Upper lobe of right lung (tissue), 1 donor: ENCODE measurements at regions not wholly inside any gene's neighbourhood (a gene's known extent, or its start where the extent isn't known, plus 50 kb on each side); places are given as distances from the start of the nearest gene placed in this dataset.

Experiments
- ATAC-seq: fragments of 200-7000 bp; cut with Tn5 transposase; one replicate; pipeline ENCODE4 v1.9.1; 2020; ENCODE audit warnings: mild to moderate bottlenecking, moderate library complexity
- DNase-seq: peaks from one replicate; pipeline ENCODE4 v3.0.0-alpha.2; 2020
- H3K27ac ChIP-seq: fragments of 200-600 bp; one replicate; pipeline ENCODE4 v1.8.0; 2022
- H3K27me3 ChIP-seq: fragments of 200-600 bp; one replicate; pipeline ENCODE4 v1.8.0; 2022; ENCODE audit warnings: mild to moderate bottlenecking
- H3K36me3 ChIP-seq: fragments of 200-600 bp; one replicate; pipeline ENCODE4 v1.8.0; 2022
- H3K4me1 ChIP-seq: fragments of 200-600 bp; one replicate; pipeline ENCODE4 v1.8.0; 2022
- H3K4me3 ChIP-seq: fragments of 200-600 bp; one replicate; pipeline ENCODE4 v1.8.0; 2022; ENCODE audit warnings: mild to moderate bottlenecking
- H3K9me3 ChIP-seq: fragments of 200-600 bp; one replicate; pipeline ENCODE4 v1.8.0; 2022
- intact Hi-C: fragments of 100-400 bp; cut with DNase I; formaldehyde crosslinking; loops from one replicate; pipeline ENCODE4 v1.11.0; 2022
- TF ChIP-seq, protein P1 (sequence below): fragments of 200-600 bp; IDR thresholded peaks from one replicate; pipeline ENCODE4 v1.8.0; 2022; ENCODE audit warnings: antibody characterized with exemption
- donor health status: DM: no; HTN: yes; CAD: no; lungs with severe emphysema.

DNA sequence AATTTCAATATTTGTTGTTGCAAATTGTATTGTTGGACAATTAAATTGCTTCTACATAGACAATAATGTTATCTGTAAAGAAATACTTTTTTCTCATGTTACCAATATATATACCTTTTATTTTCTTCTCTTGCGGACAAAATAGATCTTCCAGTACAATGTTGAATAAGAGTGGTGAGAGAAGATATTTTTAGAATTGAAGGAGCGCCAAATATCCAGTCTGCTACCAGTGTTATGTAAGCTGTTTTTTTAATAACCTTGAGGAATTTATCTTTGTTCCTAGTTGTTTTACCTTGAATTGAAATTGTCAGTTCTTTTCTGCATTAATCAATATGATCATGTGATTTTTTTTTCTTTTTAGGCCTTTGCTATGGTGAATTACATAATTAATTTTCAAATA is 1702.5 kb upstream of the RAG2 start:
- no peak for ATAC-seq

DNA sequence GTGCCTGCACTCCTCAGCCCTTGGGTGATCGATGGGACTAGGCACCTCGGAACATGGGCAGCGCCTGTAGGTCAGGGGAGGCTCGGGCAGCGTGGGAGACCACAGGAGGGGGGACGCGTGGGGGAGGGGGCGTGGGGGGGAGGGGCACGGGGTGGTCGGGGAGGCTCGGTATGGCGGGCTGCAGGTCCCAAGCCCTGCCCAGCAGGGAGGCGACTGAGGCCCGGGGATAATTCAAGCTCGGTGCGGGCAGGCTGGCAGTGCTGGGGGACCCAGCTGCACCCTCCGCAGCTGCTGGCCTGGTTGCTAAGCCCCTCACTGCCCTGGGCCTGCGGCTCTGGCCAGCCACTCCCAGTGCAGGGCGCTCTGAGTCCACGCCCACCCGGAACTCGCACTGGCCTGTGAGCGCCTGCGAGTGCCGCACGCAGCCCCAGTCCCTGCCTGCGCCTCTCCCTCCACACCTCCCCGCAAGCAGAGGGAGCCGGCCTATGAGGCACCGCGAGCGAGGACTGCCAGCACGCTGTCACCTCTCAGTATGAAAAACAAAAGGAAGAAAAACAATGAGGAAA is 1698.3 kb upstream of the RAG2 start:
- Histone ChIP-seq H3K4me3 (no peak overlapping the region), H3K36me3 (no peaks in the 10 kb centered on the region), H3K4me1 (no peaks in the 10 kb centered on the region), H3K27ac (no peak overlapping the region), H3K27me3 (no peaks in the 10 kb centered on the region), H3K9me3 (no peaks in the 10 kb centered on the region)
- DNase-seq = no peak
- intact Hi-C loops = no loop called here
- no peak for ATAC-seq
- TF ChIP-seq, protein P1, sequence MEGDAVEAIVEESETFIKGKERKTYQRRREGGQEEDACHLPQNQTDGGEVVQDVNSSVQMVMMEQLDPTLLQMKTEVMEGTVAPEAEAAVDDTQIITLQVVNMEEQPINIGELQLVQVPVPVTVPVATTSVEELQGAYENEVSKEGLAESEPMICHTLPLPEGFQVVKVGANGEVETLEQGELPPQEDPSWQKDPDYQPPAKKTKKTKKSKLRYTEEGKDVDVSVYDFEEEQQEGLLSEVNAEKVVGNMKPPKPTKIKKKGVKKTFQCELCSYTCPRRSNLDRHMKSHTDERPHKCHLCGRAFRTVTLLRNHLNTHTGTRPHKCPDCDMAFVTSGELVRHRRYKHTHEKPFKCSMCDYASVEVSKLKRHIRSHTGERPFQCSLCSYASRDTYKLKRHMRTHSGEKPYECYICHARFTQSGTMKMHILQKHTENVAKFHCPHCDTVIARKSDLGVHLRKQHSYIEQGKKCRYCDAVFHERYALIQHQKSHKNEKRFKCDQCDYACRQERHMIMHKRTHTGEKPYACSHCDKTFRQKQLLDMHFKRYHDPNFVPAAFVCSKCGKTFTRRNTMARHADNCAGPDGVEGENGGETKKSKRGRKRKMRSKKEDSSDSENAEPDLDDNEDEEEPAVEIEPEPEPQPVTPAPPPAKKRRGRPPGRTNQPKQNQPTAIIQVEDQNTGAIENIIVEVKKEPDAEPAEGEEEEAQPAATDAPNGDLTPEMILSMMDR = no peak

More for the DNA sequence above, 1702.5 kb upstream of the RAG2 start:
- no peak for DNase-seq
- no peaks in the 10 kb centered on the region for H3K27me3 ChIP-seq
- H3K9me3 ChIP-seq = no peaks in the 10 kb centered on the region
- no peak overlapping the region for H3K4me3 ChIP-seq
- H3K36me3 ChIP-seq = no peaks in the 10 kb centered on the region
- no peak overlapping the region for H3K27ac ChIP-seq
- intact Hi-C loops = no loop called here
- H3K4me1 ChIP-seq = no peaks in the 10 kb centered on the region
- TF ChIP-seq, protein P1 = no peak

DNA sequence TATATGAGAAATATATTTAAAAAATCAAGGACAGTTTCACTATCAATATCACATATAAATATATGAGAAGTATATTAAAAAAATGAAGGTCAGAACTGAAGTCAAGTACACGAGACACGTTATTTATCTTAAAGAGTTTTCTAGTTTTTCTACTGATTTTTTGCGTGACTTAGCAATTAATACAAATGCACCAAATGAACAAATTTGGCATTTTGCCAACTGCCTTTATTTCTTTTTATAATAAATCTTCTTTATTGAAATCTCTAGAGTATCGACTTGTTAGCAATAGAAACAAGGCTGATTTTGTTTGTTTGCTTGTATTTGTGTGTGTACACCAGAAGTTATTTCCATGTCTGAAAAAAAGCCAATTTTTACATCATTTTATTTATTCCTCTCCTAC is 1684.7 kb upstream of the RAG2 start:
- intact Hi-C loops = no loop called here
- DNase-seq (no peak), ATAC-seq (no peak)
- TF ChIP-seq, protein P1 = no peak
- H3K4me1 ChIP-seq = no peaks in the 10 kb centered on the region
- H3K27ac ChIP-seq = no peak overlapping the region
- H3K9me3 ChIP-seq = no peaks in the 10 kb centered on the region
- no peaks in the 10 kb centered on the region for H3K36me3 ChIP-seq
- no peaks in the 10 kb centered on the region for H3K27me3 ChIP-seq
- H3K4me3 ChIP-seq = no peak overlapping the region

DNA sequence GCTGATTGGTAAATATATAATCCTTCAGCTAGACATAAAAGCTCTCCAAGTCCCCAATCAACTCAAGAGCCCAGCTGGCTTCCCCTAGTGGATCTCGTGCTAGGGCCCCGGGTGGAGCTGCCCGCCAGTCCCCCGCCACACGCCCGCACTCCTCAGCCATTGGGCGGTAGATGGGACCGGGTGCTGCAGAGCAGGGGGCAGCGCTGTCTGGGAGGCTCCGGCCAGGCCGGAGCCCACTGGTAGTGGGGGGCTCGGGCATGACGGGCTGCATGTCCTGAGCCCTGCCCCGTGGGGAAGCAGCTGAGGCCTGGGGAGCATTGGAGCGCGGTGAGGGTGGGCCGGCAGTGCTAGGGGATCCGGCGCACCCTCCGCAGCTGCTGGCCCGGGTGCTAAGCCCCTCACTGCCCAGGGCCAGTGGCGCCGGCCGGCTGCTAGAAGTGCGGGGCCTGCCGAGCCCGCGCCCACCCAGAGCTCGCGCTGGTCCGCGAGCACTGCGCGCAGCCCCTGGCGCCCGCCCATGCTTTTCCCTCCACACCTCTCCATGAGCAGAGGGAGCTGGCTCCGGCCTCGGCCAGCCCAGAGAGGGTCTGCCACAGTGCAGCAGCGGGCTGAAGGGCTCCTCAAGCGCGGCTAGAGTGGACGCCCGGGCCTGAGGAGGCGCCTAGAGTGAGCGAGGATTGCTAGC is 1680.6 kb upstream of the RAG2 start:
- Histone ChIP-seq H3K27ac (no peak overlapping the region), H3K4me3 (no peak overlapping the region), H3K4me1 (no peaks in the 10 kb centered on the region), H3K27me3 (no peaks in the 10 kb centered on the region), H3K9me3 (no peaks in the 10 kb centered on the region), H3K36me3 (no peaks in the 10 kb centered on the region)
- intact Hi-C loops = no loop called here
- ATAC-seq = peak; percentile 26
- TF ChIP-seq, protein P1 = no peak
- DNase-seq = no peak

DNA sequence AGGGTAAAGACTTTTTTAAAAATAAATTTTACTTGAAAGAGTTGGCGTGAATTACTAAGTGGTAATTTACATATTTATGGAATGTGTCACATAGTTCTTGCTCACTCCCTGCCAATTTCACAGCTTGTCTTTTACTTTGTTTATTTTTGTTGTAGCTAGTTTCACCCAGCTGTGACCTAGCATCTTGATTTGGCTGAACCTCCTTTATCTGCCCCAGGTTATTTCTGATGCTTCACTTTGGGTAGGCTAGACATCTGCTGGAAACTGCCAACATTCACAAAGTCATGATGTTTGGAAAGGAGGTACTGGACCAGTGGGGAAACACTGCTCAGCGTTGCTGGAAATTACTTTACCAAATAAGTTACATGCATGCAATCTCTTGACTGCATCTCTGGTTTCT is 1676.0 kb upstream of the RAG2 start:
- TF ChIP-seq, protein P1 = no peak
- H3K4me1 ChIP-seq = no peaks in the 10 kb centered on the region
- H3K36me3 ChIP-seq = no peaks in the 10 kb centered on the region
- no peak for ATAC-seq
- no peak overlapping the region for H3K27ac ChIP-seq
- DNase-seq = no peak
- H3K9me3 ChIP-seq = no peaks in the 10 kb centered on the region
- H3K27me3 ChIP-seq = no peaks in the 10 kb centered on the region
- H3K4me3 ChIP-seq = no peak overlapping the region
- intact Hi-C loops = no loop called here
